ENCODE measurements at regions not wholly inside any gene's neighbourhood (a gene's known extent, or its start where the extent isn't known, plus 50 kb on each side); places are given as distances from the start of the nearest gene placed in this dataset.

- TF ChIP-seq CTCF (IDR thresholded peaks at IDR 0.05; ENCODE audit: unreplicated experiment) = no peak
- peaks cover 4% of the 10 kb centered on the region for H3K4me1 Mint-ChIP-seq (ENCODE audit: low read depth)
- no peak overlapping the region for H3K27ac Mint-ChIP-seq
- peaks cover 3% of the 10 kb centered on the region for H3K9me3 Mint-ChIP-seq (ENCODE audit: low read depth)
- H3K4me3 Mint-ChIP-seq (ENCODE audit: low read depth) = no peak overlapping the region
- H3K36me3 Mint-ChIP-seq (ENCODE audit: insufficient read depth) = no peaks in the 10 kb centered on the region
- no peak for DNase-seq (ENCODE audit: low spot score, unreplicated experiment)
- H3K27me3 Mint-ChIP-seq = no peaks in the 10 kb centered on the region
Observed at GRCh38 chr5:92653730-92654461, 927.1 kb downstream of the NR2F1-AS1 start.

GRCh38 chr5:92652756-92653155 lies 928.3 kb downstream of the NR2F1-AS1 start:
- DNase-seq (ENCODE audit: low spot score, unreplicated experiment) = no peak
- Mint-ChIP-seq H3K36me3 (ENCODE audit: insufficient read depth) (no peaks in the 10 kb centered on the region), H3K9me3 (ENCODE audit: low read depth) (peaks cover 6% of the 10 kb centered on the region), H3K27ac (no peak overlapping the region), H3K4me3 (ENCODE audit: low read depth) (no peak overlapping the region), H3K27me3 (no peaks in the 10 kb centered on the region), H3K4me1 (ENCODE audit: low read depth) (peaks cover 4% of the 10 kb centered on the region)
- TF ChIP-seq CTCF (IDR thresholded peaks at IDR 0.05; ENCODE audit: unreplicated experiment) = no peak

- no peak for DNase-seq (ENCODE audit: low spot score, unreplicated experiment)
- H3K9me3 Mint-ChIP-seq (ENCODE audit: low read depth) = peaks cover 6% of the 10 kb centered on the region
- H3K36me3 Mint-ChIP-seq (ENCODE audit: insufficient read depth) = peaks cover 1% of the 10 kb centered on the region
Observed at GRCh38 chr5:92644266-92644886, 936.6 kb downstream of the NR2F1-AS1 start.

GRCh38 chr5:92641031-92641962 lies 939.7 kb downstream of the NR2F1-AS1 start:
- no peak for TF ChIP-seq CTCF (IDR thresholded peaks at IDR 0.05; ENCODE audit: unreplicated experiment)
- H3K9me3 Mint-ChIP-seq (ENCODE audit: low read depth) = no peaks in the 10 kb centered on the region
- H3K4me3 Mint-ChIP-seq (ENCODE audit: low read depth) = peak overlapping the region; percentile 42
- no peaks in the 10 kb centered on the region for H3K36me3 Mint-ChIP-seq (ENCODE audit: insufficient read depth)
- no peak overlapping the region for H3K27ac Mint-ChIP-seq
- peaks cover 23% of the 10 kb centered on the region for H3K4me1 Mint-ChIP-seq (ENCODE audit: low read depth)
- DNase-seq (ENCODE audit: low spot score, unreplicated experiment) = no peak
- H3K27me3 Mint-ChIP-seq = no peaks in the 10 kb centered on the region

More at GRCh38 chr5:92644266-92644886, 936.6 kb downstream of the NR2F1-AS1 start:
- H3K27ac Mint-ChIP-seq = no peak overlapping the region
- TF ChIP-seq CTCF (IDR thresholded peaks at IDR 0.05; ENCODE audit: unreplicated experiment) = peak; percentile 29
- no peaks in the 10 kb centered on the region for H3K27me3 Mint-ChIP-seq
- H3K4me1 Mint-ChIP-seq (ENCODE audit: low read depth) = peaks cover 23% of the 10 kb centered on the region
- no peak overlapping the region for H3K4me3 Mint-ChIP-seq (ENCODE audit: low read depth)

- no peak for TF ChIP-seq CTCF (IDR thresholded peaks at IDR 0.05; ENCODE audit: unreplicated experiment)
- H3K27ac Mint-ChIP-seq = no peak overlapping the region
- H3K4me3 Mint-ChIP-seq (ENCODE audit: low read depth) = no peak overlapping the region
- peaks cover 23% of the 10 kb centered on the region for H3K4me1 Mint-ChIP-seq (ENCODE audit: low read depth)
- no peaks in the 10 kb centered on the region for H3K9me3 Mint-ChIP-seq (ENCODE audit: low read depth)
- H3K36me3 Mint-ChIP-seq (ENCODE audit: insufficient read depth) = no peaks in the 10 kb centered on the region
- H3K27me3 Mint-ChIP-seq = no peaks in the 10 kb centered on the region
- no peak for DNase-seq (ENCODE audit: low spot score, unreplicated experiment)
Observed at GRCh38 chr5:92640340-92640739, 940.7 kb downstream of the NR2F1-AS1 start.
